WERI-Rb-1 (cell line): ENCODE measurements at regions not wholly inside any gene's neighbourhood (a gene's known extent, or its start where the extent isn't known, plus 50 kb on each side); places are given as distances from the start of the nearest gene placed in this dataset.
"Not testable (repeated sequence)": the region's sequence is repeated elsewhere in the genome, so short reads cannot be mapped to it uniquely, and the experiment has no call there.

Experiments
- DNase-seq: peaks from one replicate; pipeline ENCODE4 v3.0.0-alpha.2; 2020
- H3K27ac ChIP-seq: fragments of 250-450 bp; sonication (Bioruptor Pico); 2 replicates; pipeline ENCODE4 v1.5.1; 2020; ENCODE audit warnings: mild to moderate bottlenecking, moderate library complexity
- H3K27me3 ChIP-seq: fragments of 250-450 bp; sonication (Bioruptor Pico); 2 replicates; pipeline ENCODE4 v1.5.1; 2021; ENCODE audit warnings: mild to moderate bottlenecking, low read depth, moderate library complexity; ENCODE audit not compliant: insufficient read depth, severe bottlenecking
- H3K36me3 ChIP-seq: fragments of 250-450 bp; sonication (Bioruptor Pico); 2 replicates; pipeline ENCODE4 v1.5.1; 2020; ENCODE audit warnings: mild to moderate bottlenecking, moderate library complexity
- H3K4me3 ChIP-seq: 2 replicates; pipeline ENCODE4 v1.5.1; 2011; ENCODE audit warnings: low read depth, mild to moderate bottlenecking, control low read depth, low read length
- H3K9me3 ChIP-seq: fragments of 250-450 bp; sonication (Bioruptor Pico); 2 replicates; pipeline ENCODE4 v1.5.1; 2021; ENCODE audit warnings: mild to moderate bottlenecking, moderate library complexity; ENCODE audit not compliant: severe bottlenecking
- TF ChIP-seq, protein P1 (sequence below): IDR thresholded peaks from 2 replicates; pipeline ENCODE4 v1.5.1; 2011; ENCODE audit warnings: low read depth, mild to moderate bottlenecking, control low read depth, inconsistent platforms, low read length

- DNase-seq = peak; percentile 64
- H3K36me3 ChIP-seq = no peaks in the 10 kb centered on the region
- TF ChIP-seq, protein P1, sequence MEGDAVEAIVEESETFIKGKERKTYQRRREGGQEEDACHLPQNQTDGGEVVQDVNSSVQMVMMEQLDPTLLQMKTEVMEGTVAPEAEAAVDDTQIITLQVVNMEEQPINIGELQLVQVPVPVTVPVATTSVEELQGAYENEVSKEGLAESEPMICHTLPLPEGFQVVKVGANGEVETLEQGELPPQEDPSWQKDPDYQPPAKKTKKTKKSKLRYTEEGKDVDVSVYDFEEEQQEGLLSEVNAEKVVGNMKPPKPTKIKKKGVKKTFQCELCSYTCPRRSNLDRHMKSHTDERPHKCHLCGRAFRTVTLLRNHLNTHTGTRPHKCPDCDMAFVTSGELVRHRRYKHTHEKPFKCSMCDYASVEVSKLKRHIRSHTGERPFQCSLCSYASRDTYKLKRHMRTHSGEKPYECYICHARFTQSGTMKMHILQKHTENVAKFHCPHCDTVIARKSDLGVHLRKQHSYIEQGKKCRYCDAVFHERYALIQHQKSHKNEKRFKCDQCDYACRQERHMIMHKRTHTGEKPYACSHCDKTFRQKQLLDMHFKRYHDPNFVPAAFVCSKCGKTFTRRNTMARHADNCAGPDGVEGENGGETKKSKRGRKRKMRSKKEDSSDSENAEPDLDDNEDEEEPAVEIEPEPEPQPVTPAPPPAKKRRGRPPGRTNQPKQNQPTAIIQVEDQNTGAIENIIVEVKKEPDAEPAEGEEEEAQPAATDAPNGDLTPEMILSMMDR = no peak
- H3K4me3 ChIP-seq = no peak overlapping the region
- no peaks in the 10 kb centered on the region for H3K9me3 ChIP-seq
- H3K27me3 ChIP-seq = no peaks in the 10 kb centered on the region
- no peak overlapping the region; the same call in 1 of the 2 replicates for H3K27ac ChIP-seq
These were observed 70.2 kb upstream of the EED start for GRCh38 chr11:86174101-86175046.

DNA sequence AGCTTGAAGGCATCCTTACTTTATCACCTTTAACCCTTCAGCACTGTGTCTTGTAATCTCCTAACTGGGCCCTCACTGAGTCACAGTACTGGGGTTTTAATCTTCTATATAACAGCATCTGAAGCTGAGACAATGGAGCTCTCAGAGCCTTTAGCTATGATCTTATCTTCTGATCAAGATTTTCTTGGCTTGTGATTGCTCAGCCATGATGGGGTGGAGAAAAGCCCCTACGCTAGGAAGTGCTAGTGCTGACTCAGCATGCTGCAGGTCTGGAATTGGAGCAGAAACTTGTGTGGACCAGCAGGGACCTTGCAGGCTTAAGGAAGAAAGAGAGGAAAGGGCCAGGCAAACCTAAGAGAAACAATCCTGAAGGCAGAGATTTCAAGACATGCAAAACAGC is 71.7 kb upstream of the EED start:
- Histone ChIP-seq H3K27me3 (no peaks in the 10 kb centered on the region), H3K27ac (peak overlapping the region; percentile 23), H3K4me3 (no peak overlapping the region), H3K9me3 (no peaks in the 10 kb centered on the region), H3K36me3 (no peaks in the 10 kb centered on the region)
- TF ChIP-seq, protein P1 = no peak
- DNase-seq = peak; percentile 63

DNA sequence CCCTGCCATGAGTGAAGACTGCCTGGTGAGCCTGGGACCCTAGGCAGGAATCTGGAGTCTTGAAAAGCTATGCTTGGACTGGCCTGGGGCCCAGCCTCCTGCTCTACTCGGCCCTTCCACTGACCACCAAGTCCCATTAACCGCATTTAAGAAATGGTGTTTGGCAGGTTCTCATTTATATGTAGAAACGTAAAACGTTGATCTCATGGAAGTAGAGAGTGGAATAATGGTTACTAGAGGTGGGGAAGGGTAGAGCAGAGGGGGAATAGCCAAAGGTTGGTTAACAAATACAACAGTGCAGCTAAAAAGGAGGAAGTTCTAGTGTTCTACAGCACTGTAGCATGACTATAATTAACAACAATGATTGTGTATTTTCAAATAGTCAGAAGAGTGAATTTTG is 72.9 kb upstream of the EED start:
- H3K36me3 ChIP-seq = no peaks in the 10 kb centered on the region
- TF ChIP-seq, protein P1 = no peak
- H3K4me3 ChIP-seq = no peak overlapping the region
- H3K27me3 ChIP-seq = no peaks in the 10 kb centered on the region
- no peak for DNase-seq
- no peak overlapping the region for H3K27ac ChIP-seq
- no peaks in the 10 kb centered on the region for H3K9me3 ChIP-seq

DNA sequence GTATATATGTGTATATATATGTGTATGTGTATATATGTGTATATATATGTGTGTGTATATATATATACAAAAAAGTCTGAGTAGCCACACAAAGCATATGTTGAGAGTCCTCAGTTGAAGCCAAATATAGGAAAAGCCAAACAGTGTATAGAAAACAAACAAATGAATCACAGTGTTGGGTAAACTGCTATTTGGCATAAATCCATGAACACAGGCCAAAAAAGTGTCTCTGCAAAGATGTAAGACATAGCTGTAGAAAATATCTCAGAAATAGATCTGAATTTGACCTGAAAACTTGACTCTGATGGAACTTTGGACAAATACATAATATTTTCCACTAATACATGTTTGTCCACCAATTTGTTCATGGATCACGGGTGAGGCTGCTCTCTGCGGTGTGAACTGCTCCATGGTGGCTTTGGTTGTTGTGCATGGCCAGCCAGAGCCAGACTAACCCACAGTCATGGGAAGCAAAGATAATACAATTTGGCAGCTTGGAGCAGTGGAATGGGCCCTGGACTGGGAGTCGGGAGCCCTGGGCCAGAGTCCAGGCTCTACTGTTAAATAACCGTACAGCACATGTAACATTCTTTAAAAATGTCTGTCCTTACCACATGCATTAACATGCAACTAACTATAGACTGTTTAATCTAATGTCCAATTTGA is 76.9 kb upstream of the EED start:
- Histone ChIP-seq H3K27me3 (no peaks in the 10 kb centered on the region), H3K9me3 (no peaks in the 10 kb centered on the region), H3K36me3 (no peaks in the 10 kb centered on the region), H3K27ac (no peak overlapping the region), H3K4me3 (no peak overlapping the region)
- no peak for DNase-seq
- TF ChIP-seq, protein P1 = no peak

GRCh38 chr11:86166287-86166686 is 78.3 kb upstream of the EED start:
- DNase-seq, H3K9me3 ChIP-seq, H3K27ac ChIP-seq, H3K27me3 ChIP-seq, H3K36me3 ChIP-seq, H3K4me3 ChIP-seq: not testable (repeated sequence)

GRCh38 chr11:86164106-86164505 is 80.4 kb upstream of the EED start:
- no peak overlapping the region for H3K27ac ChIP-seq

DNA sequence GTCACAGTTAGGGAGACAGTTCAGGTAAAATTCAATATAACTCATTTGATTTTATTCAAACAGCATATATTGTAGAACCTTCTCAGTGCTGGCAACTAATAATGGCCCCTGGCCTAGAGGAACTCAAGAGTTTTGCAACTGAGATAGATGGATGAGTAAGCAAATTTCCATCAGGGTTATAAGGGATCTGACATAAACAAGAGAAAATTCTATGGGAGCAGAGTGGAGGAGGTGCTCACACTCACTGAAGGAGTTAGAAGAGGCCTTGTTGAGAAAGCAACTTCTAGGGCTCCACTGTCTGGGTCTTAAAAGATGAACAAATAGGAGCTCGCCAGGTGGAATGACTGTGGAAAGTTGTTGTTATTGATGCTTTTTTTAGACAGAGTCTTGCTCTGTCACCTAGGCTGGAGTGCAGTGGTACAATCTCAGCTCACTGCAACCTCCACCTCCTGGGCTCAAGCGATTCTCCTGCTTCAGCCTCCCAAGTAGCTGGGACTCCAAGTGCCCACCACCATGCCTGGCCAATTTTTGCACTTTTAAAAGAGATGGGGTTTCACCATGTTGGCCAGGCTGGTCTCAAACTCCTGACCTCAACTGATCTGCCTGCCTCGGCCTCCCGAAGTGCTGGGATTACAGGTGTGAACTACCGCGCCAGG is 81.2 kb upstream of the EED start:
- H3K36me3 ChIP-seq, H3K9me3 ChIP-seq, H3K27ac ChIP-seq, H3K27me3 ChIP-seq, H3K4me3 ChIP-seq, DNase-seq: not testable (repeated sequence)

More at GRCh38 chr11:86164106-86164505, 80.4 kb upstream of the EED start:
- Histone ChIP-seq H3K27me3 (no peaks in the 10 kb centered on the region), H3K36me3 (no peaks in the 10 kb centered on the region), H3K9me3 (no peaks in the 10 kb centered on the region), H3K4me3 (no peak overlapping the region)
- no peak for DNase-seq
- TF ChIP-seq, protein P1 = no peak
